ENCODE measurements at regions not wholly inside any gene's neighbourhood (a gene's known extent, or its start where the extent isn't known, plus 50 kb on each side); places are given as distances from the start of the nearest gene placed in this dataset.

- no peaks in the 10 kb centered on the region for H3K36me3 ChIP-seq (ENCODE audit: control insufficient read depth in 2 of 3, insufficient read depth in 3 of 3, low read length in 3 of 3)
- H3K27me3 ChIP-seq (ENCODE audit: control insufficient read depth, insufficient read depth, low read length): no peaks in the 10 kb centered on the region
- intact Hi-C loops (cut with DNase I): no loop called here
- FAIRE-seq (no peak), DNase-seq (no peak)
- H3K9ac ChIP-seq (ENCODE audit: low read length in 3 of 3): no peak overlapping the region
- H3K9me3 ChIP-seq (ENCODE audit: control insufficient read depth in 2 of 3, insufficient read depth in 1 of 3, low read length in 3 of 3): no peaks in the 10 kb centered on the region
- no peaks in the 10 kb centered on the region for H3K4me1 ChIP-seq (ENCODE audit: control insufficient read depth in 2 of 3, insufficient read depth in 2 of 3, low read depth in 1 of 3, low read length in 3 of 3)
- TF ChIP-seq, protein P1, sequence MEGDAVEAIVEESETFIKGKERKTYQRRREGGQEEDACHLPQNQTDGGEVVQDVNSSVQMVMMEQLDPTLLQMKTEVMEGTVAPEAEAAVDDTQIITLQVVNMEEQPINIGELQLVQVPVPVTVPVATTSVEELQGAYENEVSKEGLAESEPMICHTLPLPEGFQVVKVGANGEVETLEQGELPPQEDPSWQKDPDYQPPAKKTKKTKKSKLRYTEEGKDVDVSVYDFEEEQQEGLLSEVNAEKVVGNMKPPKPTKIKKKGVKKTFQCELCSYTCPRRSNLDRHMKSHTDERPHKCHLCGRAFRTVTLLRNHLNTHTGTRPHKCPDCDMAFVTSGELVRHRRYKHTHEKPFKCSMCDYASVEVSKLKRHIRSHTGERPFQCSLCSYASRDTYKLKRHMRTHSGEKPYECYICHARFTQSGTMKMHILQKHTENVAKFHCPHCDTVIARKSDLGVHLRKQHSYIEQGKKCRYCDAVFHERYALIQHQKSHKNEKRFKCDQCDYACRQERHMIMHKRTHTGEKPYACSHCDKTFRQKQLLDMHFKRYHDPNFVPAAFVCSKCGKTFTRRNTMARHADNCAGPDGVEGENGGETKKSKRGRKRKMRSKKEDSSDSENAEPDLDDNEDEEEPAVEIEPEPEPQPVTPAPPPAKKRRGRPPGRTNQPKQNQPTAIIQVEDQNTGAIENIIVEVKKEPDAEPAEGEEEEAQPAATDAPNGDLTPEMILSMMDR (IDR thresholded peaks at IDR 0.05; ENCODE audit: borderline replicate concordance, extremely low read depth, insufficient read depth): no peak
- peak overlapping the region; percentile 37 to 74 for H3K27ac ChIP-seq (ENCODE audit: low read depth in 2 of 2, low read length in 2 of 2)
- H3K4me3 ChIP-seq (ENCODE audit: low read length in 3 of 3): no peak overlapping the region
Measured at GRCh38 chr1:5404412-5405203, 587.6 kb downstream of the NPHP4 start.

GRCh38 chr1:5403935-5404334 lies 588.3 kb downstream of the NPHP4 start:
- no peaks in the 10 kb centered on the region for H3K9me3 ChIP-seq (ENCODE audit: control insufficient read depth in 2 of 3, insufficient read depth in 1 of 3, low read length in 3 of 3)
- H3K36me3 ChIP-seq (ENCODE audit: control insufficient read depth in 2 of 3, insufficient read depth in 3 of 3, low read length in 3 of 3): no peaks in the 10 kb centered on the region
- H3K27ac ChIP-seq (ENCODE audit: low read depth in 2 of 2, low read length in 2 of 2): peak overlapping the region; percentile 37 to 74
- no peak for FAIRE-seq
- TF ChIP-seq, protein P1 (IDR thresholded peaks at IDR 0.05; ENCODE audit: borderline replicate concordance, extremely low read depth, insufficient read depth): no peak
- DNase-seq: no peak
- no peaks in the 10 kb centered on the region for H3K4me1 ChIP-seq (ENCODE audit: control insufficient read depth in 2 of 3, insufficient read depth in 2 of 3, low read depth in 1 of 3, low read length in 3 of 3)
- intact Hi-C loops (cut with DNase I): no loop called here
- no peak overlapping the region for H3K9ac ChIP-seq (ENCODE audit: low read length in 3 of 3)
- H3K27me3 ChIP-seq (ENCODE audit: control insufficient read depth, insufficient read depth, low read length): no peaks in the 10 kb centered on the region
- H3K4me3 ChIP-seq (ENCODE audit: low read length in 3 of 3): no peak overlapping the region

DNA sequence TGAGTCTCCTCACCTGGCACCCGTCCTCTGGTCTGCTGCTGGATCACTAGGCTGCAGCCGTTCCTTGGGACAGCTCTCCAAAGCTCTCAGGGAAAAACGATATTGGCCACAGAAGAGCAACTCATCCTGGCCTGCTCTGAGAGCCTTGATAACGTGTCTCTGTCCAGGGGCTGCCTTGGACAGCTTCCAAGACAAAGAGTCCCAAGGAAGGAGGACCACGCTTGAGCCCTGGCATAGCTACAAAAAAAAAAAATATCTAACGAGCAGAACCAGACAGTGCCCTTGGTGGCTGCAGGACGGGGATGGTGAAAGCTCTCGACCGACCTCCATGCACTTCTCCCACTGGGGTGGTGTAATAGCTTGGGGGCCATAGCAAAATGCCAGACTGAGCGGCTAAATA lies 589.6 kb downstream of the NPHP4 start:
- H3K4me3 ChIP-seq (ENCODE audit: low read length in 3 of 3): no peak overlapping the region
- no peak overlapping the region for H3K27ac ChIP-seq (ENCODE audit: low read depth in 2 of 2, low read length in 2 of 2)
- H3K4me1 ChIP-seq (ENCODE audit: control insufficient read depth in 2 of 3, insufficient read depth in 2 of 3, low read depth in 1 of 3, low read length in 3 of 3): no peaks in the 10 kb centered on the region
- TF ChIP-seq, protein P1 (IDR thresholded peaks at IDR 0.05; ENCODE audit: borderline replicate concordance, extremely low read depth, insufficient read depth): no peak
- no peaks in the 10 kb centered on the region for H3K27me3 ChIP-seq (ENCODE audit: control insufficient read depth, insufficient read depth, low read length)
- H3K9me3 ChIP-seq (ENCODE audit: control insufficient read depth in 2 of 3, insufficient read depth in 1 of 3, low read length in 3 of 3): no peaks in the 10 kb centered on the region
- H3K36me3 ChIP-seq (ENCODE audit: control insufficient read depth in 2 of 3, insufficient read depth in 3 of 3, low read length in 3 of 3): no peaks in the 10 kb centered on the region
- no peak overlapping the region for H3K9ac ChIP-seq (ENCODE audit: low read length in 3 of 3)
- FAIRE-seq (no peak), DNase-seq (no peak)
- intact Hi-C loops (cut with DNase I): no loop called here
